Astrocyte of the spinal cord (primary cell): ENCODE measurements at regions not wholly inside any gene's neighbourhood (a gene's known extent, or its start where the extent isn't known, plus 50 kb on each side); places are given as distances from the start of the nearest gene placed in this dataset.

Experiments
- DNase-seq: peaks from one replicate; pipeline ENCODE4 v3.0.0; 2011; ENCODE audit warnings: low read depth, low spot score
- H3K4me3 ChIP-seq: 2 replicates; pipeline ENCODE4 v1.5.1; 2011; ENCODE audit warnings: low read depth, mild to moderate bottlenecking, low read length, moderate library complexity
- CTCF ChIP-seq: IDR thresholded peaks from 2 replicates; pipeline ENCODE4 v1.5.1; 2012; ENCODE audit warnings: low read depth, mild to moderate bottlenecking, low read length, inconsistent platforms
- in situ Hi-C: cut with HindIII; loops from 2 replicates; pipeline ENCODE4 v1.10.0; 2017; ENCODE audit warnings: low sequenced_read_pairs

DNA sequence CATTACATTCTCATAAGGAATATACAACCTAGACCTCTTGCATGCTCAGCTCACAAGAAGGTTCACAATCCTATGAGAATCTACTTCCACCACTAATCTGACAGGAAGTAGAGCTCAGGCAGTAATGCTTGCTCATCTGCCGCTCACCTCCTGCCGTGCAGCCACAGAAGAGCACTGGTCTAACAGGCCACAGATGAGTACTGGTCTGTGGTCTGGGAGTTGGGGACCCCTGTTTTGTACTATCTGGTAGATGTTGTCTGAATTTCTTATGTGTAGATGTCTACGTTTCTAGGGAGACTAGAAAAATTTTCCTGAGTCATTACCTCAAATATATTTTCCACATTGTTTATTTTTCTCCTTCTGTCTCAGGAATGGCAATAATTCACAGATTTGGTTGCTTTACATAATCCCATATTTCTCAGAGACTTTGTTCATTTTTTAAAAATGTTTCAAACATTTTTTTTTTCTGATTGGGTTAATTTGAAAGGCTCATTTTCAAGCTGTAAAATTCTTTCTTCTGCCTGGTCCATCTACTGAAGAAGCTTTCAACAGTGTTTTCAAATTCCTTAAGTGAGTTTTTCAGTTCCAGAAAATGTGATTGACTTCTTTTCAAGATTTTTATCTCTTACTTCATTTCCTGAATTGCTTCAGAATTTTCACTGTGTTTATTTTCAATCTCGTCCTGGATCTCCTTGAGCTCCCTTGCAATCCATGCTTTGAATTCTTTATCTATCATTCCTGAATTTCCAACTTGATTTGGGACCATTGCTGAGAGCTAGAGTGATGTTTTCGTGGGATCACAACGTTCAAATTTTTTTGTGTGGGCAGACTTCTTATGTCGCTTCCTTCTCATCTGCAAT lies 1322.2 kb downstream of the PCDH9 start:
- TF ChIP-seq CTCF = no peak
- in situ Hi-C loops = no loop called here
- DNase-seq = peak; percentile 41

DNA sequence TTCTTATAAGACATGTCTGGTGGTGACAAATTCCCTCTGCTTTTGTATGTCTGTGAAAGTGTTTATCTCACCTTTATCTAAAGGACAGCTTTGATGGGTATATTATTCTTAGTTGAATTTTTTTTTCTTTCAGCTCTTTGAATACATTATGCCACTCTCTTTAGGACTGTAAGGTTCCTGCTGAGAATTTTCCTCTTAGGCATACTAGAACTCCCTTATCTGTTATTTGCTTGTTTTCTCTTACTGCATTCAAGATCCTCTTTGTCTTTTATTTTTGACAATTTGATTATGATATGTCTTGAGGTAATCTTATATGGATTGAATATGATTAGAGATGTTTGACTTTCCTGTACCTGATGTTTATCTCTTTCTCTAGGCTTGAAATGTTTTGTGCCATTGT lies 1328.4 kb downstream of the PCDH9 start:
- no peak overlapping the region for H3K4me3 ChIP-seq

More for the DNA sequence above, 1322.2 kb downstream of the PCDH9 start:
- no peak overlapping the region for H3K4me3 ChIP-seq

DNA sequence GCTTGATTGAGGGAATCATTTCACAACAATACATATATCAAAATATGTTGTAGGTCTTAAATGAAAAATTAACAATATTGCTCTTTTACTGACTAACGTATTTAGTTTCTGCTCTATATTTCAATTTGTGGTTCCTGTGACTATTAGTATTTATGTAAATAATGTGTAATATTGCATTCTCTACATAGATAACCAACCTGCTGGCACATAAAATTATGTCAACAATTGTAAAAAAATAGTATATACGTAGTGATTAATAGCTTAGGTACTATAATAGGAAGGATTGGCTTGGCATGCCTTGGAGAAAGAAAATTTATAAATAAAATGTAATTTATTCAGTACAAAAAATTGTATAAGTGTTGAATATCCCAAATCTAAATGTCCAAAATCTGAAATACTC lies 1336.1 kb downstream of the PCDH9 start:
- no peak overlapping the region for H3K4me3 ChIP-seq
- in situ Hi-C loops = no loop called here
- no peak for DNase-seq

More for the DNA sequence above, 1328.4 kb downstream of the PCDH9 start:
- no peak for TF ChIP-seq CTCF
- in situ Hi-C loops = no loop called here
- DNase-seq = no peak

GRCh38 chr13:65892859-65893258 lies 1337.3 kb downstream of the PCDH9 start:
- no peak for TF ChIP-seq CTCF
- in situ Hi-C loops = no loop called here
- no peak overlapping the region for H3K4me3 ChIP-seq
- DNase-seq = no peak

More for the DNA sequence above, 1336.1 kb downstream of the PCDH9 start:
- no peak for TF ChIP-seq CTCF

DNA sequence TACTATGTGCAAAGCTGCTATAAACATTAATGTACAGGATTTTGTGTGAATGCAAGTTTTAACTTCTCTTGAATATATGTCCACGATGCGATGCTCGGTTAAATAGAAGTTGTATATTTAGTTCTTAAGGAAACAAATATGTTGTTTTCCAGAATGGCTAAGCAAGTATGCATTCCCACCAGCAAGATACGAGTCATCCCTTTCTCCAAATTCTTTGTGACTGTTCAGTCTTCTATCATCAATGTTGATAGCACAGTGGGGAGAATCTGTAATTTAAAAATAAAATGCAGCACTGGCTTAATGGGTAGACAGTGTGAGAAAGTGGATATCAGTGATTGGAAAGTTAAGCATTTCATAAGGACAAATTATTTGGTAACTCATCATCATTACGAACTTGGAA lies 1340.8 kb downstream of the PCDH9 start:
- TF ChIP-seq CTCF = no peak
- peak; percentile 6 for DNase-seq
- in situ Hi-C loops = no loop called here

DNA sequence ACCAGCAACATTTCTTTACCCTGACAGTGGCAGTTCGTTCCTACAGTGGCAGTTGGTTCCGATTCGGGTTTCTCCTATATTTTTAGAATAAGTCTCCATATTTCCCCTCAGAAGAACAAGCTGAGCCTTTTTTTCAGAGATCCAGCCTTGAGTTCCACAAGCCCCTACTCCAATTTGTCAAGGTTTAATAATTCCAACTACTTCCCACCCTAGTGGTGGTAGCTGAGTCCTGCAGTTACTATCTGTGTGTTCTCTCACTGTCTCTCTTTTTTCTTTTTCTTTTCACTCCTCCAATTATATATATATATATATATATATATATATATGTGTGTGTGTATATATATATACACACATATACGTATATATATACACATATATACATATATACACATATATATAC lies 1347.3 kb downstream of the PCDH9 start:
- TF ChIP-seq CTCF = no peak
- no peak for DNase-seq
- in situ Hi-C loops = no loop called here
- H3K4me3 ChIP-seq = no peak overlapping the region

More for the DNA sequence above, 1340.8 kb downstream of the PCDH9 start:
- H3K4me3 ChIP-seq = no peak overlapping the region
